SK-N-SH (cell line): ENCODE measurements at regions not wholly inside any gene's neighbourhood (a gene's known extent, or its start where the extent isn't known, plus 50 kb on each side); places are given as distances from the start of the nearest gene placed in this dataset.
"Not testable (repeated sequence)": the region's sequence is repeated elsewhere in the genome, so short reads cannot be mapped to it uniquely, and the experiment has no call there.

Source experiments
- CTCF ChIP-seq: fragments of 200-600 bp; sonication (generic); IDR thresholded peaks from 2 replicates; pipeline ENCODE4 v1.6.1; 2017; ENCODE audit warnings: antibody characterized with exemption, mild to moderate bottlenecking, moderate library complexity
- EZH2phosphoT487 ChIP-seq: fragments of 200-600 bp; sonication (generic); IDR thresholded peaks from 2 replicates; pipeline ENCODE4 v1.6.1; 2017; ENCODE audit warnings: low read depth, mixed run types, mild to moderate bottlenecking, antibody characterized with exemption, moderate library complexity, borderline replicate concordance
- GABPA ChIP-seq: IDR thresholded peaks from 2 replicates; pipeline ENCODE4 v1.4.0; 2012; ENCODE audit warnings: low read depth, mild to moderate bottlenecking
- SIN3A ChIP-seq: IDR thresholded peaks from 2 replicates; pipeline ENCODE4 v1.6.1; 2012; ENCODE audit warnings: low read depth, mild to moderate bottlenecking, low read length, moderate library complexity, borderline replicate concordance
- TF ChIP-seq, protein P1 (sequence below): IDR thresholded peaks from 2 replicates; pipeline ENCODE4 v1.4.0; 2012; ENCODE audit warnings: low read depth, borderline replicate concordance

DNA sequence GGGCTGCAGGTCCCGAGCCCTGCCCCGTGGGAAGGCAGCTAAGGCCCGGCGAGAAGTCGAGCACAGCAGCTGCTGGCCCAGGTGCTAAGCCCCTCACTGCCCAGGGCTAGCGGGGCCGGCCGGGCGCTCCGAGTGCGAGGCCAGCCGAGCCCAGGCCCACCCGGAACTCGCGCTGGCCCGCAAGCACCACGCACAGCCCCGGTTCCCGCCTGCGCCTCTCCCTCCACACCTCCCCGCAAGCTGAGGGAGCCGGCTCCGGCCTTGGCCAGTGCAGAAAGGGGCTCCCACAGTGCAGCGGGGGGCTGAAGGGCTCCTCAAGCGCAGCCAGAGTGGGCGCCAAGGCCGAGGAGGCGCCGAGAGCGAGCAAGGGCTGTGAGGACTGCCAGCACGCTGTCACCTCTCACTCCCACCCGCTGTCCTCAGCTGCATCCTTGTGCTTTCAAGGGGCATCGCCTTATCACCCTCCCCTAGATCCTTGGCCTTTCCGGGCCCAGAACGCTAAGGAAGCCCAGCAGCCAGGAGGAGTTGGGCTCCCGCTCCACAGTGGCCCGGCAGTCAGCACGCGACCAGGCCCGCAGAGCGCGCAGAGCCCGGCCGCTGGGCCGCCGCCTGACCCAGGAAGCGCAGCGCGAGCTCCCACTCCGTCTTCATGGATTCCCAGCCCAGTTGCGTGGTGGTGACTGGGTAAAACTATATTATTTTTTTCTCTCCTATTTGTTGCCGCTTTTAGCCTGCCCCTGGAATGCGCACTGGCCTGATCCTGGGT is 144.1 kb downstream of the ARRDC4 start:
- TF ChIP-seq SIN3A, CTCF, GABPA, EZH2phosphoT487: not testable (repeated sequence)
- TF ChIP-seq, protein P1, sequence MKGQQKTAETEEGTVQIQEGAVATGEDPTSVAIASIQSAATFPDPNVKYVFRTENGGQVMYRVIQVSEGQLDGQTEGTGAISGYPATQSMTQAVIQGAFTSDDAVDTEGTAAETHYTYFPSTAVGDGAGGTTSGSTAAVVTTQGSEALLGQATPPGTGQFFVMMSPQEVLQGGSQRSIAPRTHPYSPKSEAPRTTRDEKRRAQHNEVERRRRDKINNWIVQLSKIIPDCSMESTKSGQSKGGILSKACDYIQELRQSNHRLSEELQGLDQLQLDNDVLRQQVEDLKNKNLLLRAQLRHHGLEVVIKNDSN: not testable (repeated sequence)
